ENCODE measurements at regions not wholly inside any gene's neighbourhood (a gene's known extent, or its start where the extent isn't known, plus 50 kb on each side); places are given as distances from the start of the nearest gene placed in this dataset.

- no peak for TF ChIP-seq CTCF (IDR thresholded peaks at IDR 0.05; ENCODE audit: low read depth, low read length, poor library complexity, severe bottlenecking)
- TF ChIP-seq EZH2phosphoT487 (IDR thresholded peaks at IDR 0.05; ENCODE audit: borderline replicate concordance, low read length): no peak
These were observed 221.9 kb downstream of the IRX2 start for GRCh38 chr5:2529371-2530092.

All from DOHH2 (cell line).